ENCODE measurements at regions not wholly inside any gene's neighbourhood (a gene's known extent, or its start where the extent isn't known, plus 50 kb on each side); places are given as distances from the start of the nearest gene placed in this dataset.

GRCh38 chr1:244197851-244198375 lies 146.8 kb downstream of the ZBTB18 start:
- DNase-seq: no peak

GRCh38 chr1:244199902-244200301 lies 148.8 kb downstream of the ZBTB18 start:
- no peak for DNase-seq

- no peak for DNase-seq
Measured at GRCh38 chr1:244200596-244200995, 149.5 kb downstream of the ZBTB18 start.

DNA sequence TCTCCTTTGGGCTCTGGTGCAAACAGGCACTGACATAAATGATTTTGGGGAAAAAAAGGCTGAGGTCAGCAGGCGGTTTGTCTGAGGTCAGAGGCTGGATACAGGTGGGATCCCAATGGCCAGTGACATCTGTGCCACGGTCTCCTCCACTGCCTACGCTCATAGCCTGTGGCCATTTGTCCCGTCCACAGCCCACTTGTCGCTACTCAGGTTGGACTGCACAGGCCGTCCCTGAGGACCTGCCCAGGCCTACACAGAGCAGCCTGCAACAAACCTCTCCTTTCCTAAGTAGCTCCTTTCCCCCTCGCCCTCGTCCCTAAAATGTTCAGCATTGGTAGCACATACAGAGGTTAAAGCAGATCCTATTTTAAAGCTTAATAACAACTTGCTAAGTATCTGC lies 150.7 kb downstream of the ZBTB18 start:
- no peak for DNase-seq

DNA sequence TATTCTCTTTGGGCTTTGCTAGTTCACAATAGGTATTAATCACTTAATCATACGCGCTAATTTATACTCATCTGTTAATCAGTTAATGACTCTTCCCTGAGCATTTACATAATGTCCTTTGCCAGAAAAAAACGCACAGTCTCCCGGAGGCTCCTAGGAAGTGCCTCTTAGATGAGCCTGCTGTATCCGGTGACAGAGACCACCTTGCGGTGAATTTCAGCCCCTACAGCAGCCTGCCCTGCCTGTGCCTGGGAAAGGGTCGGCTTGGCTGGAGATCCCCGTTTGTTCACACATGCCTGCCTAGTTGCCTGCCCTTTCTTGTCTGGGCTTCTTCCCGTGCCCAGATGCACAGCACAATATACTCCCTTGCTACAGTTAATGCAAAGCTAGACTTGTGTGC lies 152.9 kb downstream of the ZBTB18 start:
- no peak for DNase-seq

- DNase-seq: no peak
Measured at GRCh38 chr1:244205171-244205570, 154.1 kb downstream of the ZBTB18 start.

DNA sequence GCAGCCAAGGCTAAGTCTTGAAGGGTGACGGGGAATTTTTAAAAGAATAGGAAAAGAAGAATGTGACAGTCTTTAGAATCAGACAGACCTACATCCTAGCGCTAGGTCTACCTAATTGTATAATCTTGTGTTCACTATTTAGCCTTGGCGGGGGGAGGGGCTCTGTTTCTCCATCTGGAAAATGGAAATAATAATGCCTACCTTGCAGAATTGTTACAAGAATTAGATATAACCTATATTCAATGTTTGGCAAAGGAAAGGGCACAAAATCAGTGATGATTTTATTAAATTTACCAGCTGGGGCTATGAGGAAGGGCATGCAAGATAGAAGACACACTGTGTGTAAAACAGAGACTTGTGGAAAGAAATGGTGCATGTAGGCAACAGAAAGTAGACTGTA lies 154.8 kb downstream of the ZBTB18 start:
- no peak for DNase-seq

DNA sequence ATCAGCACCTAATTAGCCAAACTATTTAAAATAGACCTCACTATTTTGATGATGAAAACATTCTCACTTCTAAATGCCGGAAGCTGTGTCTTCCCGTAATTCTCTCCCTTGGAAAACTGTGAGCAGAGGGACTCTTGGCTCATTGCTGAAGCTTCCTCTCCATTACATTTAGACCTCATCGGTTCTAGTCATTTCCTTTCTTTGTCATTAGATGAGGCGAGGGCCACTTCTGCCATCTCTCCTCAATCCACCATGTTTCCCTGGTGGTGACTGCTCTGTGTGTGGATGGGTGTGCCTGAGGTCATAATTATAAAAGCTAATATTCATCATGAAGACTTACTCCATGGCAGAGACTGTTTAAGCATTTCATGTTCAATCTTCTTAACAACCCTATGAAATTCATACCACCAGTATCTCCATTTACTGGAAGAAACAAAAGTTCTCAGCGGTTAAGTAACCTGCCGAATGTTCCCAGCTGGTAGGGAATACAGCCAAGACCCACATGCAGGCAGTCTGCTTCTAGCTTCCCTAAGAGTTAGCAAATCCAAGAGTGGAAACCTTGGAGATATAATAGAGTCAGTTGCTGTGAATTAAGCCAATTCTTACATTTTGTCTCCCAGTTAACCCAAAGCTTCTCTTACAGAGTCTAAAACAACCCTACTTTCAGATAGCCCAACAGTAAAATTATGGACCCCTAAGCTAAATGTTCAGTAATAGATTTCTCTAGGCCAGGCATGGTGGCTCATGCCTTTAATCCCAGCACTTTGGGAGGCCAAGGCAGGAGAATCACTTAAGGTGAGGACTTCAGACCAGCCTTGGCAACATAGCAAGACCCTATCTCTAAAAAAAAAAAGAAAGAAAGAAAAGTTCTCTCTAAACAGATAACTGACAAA lies 156.2 kb downstream of the ZBTB18 start:
- DNase-seq: no peak

- no peak for DNase-seq
Measured at GRCh38 chr1:244207935-244208244, 156.8 kb downstream of the ZBTB18 start.

- DNase-seq: no peak
Measured at GRCh38 chr1:244209955-244210354, 158.9 kb downstream of the ZBTB18 start.

DNA sequence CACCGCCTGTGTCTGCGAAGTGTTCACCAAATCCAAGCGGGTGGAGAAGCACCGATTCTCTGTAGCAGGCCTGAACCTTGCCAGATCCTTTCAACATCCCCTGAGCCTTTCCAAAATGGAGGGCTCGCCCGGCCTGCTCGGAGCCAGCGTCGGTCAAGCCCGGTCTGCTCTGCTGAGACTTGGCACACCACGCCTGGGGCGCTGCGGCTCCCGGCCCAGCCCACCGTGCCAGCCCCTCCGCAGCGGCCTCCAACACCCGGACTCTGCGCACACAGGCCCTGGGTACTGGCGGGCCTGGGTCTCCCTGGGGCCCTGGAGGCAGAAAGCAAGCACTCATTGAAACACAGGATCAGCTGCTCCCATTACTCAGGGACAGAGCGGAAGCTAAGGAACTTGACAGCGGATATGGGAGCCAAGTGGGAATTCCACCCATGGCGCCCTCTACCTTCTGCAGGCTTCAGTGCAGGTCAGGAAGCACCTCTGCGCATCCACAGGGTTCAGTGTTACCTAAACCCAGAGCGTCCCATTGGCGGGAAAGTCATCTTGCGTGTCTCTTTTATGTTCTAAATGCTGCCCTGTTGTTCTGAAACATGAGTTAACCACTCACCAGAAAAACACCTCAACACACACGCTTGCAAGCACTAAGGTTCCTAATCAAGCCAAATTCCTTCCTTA lies 159.9 kb downstream of the ZBTB18 start:
- DNase-seq: no peak

DNA sequence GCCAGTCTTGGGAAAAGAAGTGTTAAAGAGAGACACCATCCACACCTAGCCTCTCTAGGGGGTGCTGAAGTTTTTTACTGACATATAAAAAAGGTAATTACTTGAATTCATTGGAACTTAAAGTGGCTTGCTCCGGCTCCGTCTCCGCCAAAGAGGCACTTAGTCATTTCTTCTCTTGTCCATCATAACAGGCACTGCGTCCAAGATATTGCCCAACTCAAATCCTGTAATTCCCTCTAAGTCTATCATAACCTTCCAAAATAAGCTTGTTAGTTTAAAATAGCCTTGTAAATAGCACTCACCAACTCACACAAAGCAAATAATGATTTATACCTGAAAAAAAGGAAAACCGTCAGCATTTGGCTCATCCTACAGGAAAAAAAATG lies 160.5 kb downstream of the ZBTB18 start:
- no peak for DNase-seq

- no peak for DNase-seq
Measured at GRCh38 chr1:244212219-244212618, 161.1 kb downstream of the ZBTB18 start.

GRCh38 chr1:244212797-244213475 lies 161.9 kb downstream of the ZBTB18 start:
- no peak for DNase-seq

DNA sequence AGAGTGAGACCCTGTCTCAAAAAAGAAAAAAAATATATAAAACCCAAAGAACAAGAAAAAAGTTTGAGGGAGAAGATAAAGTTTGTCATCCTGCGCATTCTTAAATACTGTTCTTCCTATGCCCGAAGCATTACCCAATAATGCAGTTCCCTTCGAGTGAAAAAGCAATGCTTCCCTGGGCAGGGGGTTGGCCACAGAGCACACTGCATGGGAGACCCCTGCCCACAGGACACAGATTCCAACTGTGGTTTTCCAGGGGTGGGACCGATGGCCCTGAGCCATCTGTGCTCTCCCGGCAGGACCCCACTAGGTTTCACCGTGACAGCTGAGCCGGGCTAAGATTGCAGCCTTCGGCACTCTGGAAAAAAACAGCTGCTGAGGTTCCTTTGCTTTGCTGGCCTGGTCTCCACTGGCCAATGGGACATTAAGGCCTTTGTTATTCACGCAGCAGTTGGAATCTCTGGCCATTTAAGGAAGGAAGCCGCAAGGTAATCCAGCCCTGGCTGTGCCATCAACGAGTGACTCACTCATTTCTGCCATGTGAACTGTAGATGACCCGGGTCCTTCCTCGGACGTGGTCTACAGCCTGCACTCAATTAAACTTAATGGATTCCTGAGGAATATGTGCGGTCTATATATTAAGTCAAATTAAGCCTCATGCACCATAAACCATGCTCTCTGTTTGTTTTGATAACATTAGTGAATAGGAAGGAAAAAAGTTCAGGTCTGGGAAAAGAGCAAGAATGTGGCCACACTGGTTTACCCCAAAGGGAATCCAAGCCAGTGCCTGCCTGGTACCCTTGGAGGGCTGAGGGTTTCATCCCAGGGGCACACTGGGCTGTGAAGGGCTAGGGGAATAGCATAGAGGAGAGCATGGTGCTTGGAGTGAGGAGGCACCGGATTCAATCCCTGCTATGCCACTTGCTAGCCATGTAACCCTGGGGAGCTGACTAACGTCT lies 163.2 kb downstream of the ZBTB18 start:
- no peak for DNase-seq

DNA sequence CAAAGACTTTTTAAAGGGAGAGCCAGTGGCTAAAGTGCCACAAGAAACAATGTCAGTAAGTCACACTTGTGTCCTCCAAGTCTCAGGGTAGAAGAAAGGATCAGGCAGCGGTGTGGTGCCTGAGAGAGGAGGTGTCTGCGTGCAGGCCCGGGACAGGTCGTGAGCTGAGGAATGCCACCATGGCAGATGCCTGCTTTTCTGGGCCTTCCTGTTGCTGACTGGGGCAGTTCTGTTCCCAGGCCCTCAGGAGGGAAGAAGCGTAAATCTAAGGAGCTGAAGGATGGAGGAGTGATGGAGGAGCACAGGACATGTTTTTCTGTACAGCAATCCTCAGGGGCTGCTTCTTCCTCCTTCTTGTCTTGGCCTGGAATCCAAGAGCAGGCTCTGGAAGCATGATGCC lies 165.8 kb downstream of the ZBTB18 start:
- DNase-seq: no peak

DNA sequence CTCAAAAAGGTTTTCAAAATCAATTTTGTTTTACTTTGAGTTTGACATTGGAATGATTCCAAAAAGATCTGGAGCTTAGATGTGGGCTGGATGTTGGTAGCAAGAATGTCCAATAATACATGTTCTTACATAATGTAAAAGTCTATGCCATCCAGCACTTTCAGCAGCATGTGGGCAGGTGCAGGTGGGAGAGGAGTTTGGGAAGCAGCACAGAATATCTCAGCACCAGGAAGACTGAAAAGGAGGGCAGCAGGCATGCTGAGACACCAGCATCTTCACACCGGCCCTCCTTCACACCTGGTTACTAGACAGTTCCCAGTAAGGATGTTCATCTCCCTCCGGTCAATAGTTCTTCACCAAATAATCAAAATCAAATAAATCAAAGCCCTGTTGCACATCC lies 166.6 kb downstream of the ZBTB18 start:
- DNase-seq: no peak

DNA sequence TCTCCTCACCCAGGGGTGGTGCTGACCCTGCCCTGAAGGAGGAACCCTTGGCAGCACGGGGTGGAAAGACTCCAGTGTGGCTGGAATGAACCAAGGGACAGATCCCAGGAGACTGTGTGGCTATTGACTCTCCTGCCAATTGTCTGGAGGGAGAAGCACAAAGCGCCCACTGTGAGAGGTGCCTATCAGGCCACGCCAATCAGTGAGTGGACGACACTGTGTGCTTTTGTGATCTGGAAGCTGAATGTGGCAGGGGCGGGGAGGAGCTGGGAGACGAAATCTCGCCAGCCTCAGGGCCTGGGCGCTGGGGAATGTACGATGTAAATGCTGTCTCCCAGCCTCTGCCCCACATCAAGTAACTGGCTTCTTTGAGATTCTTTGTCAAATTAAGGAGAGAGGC lies 167.1 kb downstream of the ZBTB18 start:
- no peak for DNase-seq

- DNase-seq: no peak
Measured at GRCh38 chr1:244219149-244219548, 168.1 kb downstream of the ZBTB18 start.

GRCh38 chr1:244219802-244220201 lies 168.7 kb downstream of the ZBTB18 start:
- no peak for DNase-seq

GRCh38 chr1:244220410-244220809 lies 169.3 kb downstream of the ZBTB18 start:
- DNase-seq: no peak

DNA sequence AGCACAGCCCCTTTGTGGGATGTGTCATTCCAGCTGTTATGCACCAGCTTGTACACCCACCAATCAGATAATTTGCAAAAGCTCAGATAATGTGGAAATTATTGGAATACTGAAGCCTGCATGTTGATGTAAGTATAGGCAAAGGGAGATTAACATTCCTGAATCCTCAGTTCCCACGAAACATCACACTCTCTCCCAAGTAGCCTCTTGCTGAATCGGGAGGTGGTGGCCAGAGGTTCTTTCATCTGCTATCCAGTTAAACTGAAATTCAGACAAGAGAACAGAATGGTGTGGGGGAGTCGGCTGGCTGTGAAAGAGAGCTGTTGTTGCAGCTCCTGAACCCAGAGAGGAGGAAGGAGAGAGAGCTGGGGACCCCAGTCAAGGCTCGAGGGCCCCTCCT lies 170.9 kb downstream of the ZBTB18 start:
- no peak for DNase-seq

All from activated CD4-positive, alpha-beta T cell treated with anti-CD3 and anti-CD28 coated beads, Interleukin-10, Interleukin-2, amounts not matched to agents 100 ng/mL and 50 ng/mL, durations not matched to agents 16 hours and 8 hours (primary cell).